ENCODE measurements at regions not wholly inside any gene's neighbourhood (a gene's known extent, or its start where the extent isn't known, plus 50 kb on each side); places are given as distances from the start of the nearest gene placed in this dataset.

DNA sequence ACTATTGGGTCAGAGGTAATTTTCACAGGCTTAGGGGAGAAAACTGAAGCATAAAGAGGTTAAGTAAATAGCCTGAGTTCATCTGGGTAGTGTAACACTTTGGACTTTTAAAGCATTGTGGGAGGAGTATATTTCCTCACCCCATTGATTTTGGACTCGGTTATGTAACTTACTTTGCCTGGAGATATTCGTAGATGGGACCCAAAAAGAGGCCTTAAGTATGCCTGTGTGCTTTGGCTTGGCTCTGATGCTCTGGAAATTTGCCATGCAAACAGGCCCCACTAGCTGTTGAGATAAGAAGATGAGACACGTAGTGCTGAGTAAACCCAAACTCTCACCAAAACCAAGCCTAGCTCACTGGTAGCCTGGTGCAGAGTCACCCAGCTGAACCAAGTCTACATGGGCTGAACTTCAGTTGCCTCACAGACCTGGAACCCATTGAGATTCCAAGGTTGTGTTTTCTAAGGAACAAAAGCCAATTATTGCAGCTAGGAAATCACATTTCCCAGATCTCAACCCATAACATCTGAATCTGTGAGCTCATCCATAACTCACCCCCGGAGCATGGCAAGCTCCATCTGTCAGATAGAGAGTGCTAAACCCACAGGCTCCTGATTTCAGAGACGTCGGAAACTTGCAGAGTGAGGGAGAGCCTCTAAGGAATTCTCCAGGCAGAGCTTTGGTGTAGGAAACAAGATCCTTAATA lies 536.0 kb upstream of the C16orf82 start:
- TF ChIP-seq, protein P1, sequence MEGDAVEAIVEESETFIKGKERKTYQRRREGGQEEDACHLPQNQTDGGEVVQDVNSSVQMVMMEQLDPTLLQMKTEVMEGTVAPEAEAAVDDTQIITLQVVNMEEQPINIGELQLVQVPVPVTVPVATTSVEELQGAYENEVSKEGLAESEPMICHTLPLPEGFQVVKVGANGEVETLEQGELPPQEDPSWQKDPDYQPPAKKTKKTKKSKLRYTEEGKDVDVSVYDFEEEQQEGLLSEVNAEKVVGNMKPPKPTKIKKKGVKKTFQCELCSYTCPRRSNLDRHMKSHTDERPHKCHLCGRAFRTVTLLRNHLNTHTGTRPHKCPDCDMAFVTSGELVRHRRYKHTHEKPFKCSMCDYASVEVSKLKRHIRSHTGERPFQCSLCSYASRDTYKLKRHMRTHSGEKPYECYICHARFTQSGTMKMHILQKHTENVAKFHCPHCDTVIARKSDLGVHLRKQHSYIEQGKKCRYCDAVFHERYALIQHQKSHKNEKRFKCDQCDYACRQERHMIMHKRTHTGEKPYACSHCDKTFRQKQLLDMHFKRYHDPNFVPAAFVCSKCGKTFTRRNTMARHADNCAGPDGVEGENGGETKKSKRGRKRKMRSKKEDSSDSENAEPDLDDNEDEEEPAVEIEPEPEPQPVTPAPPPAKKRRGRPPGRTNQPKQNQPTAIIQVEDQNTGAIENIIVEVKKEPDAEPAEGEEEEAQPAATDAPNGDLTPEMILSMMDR (IDR thresholded peaks at IDR 0.05 in 2 of 3, conservative IDR thresholded peaks at IDR 0.05 in 1 of 3; ENCODE audit: borderline replicate concordance in 1 of 3, insufficient read depth in 1 of 3, low read depth in 2 of 3, low read length in 2 of 3): no peak
- TF ChIP-seq EZH2 (IDR thresholded peaks at IDR 0.05) (no peak), TCF7L2 (IDR thresholded peaks at IDR 0.05; ENCODE audit: borderline replicate concordance, extremely low read depth, insufficient read depth, insufficient read length) (no peak), SIN3A (IDR thresholded peaks at IDR 0.05; ENCODE audit: low read depth) (no peak), EZH2phosphoT487 (IDR thresholded peaks at IDR 0.05; ENCODE audit: borderline replicate concordance) (no peak), FOSL1 (IDR thresholded peaks at IDR 0.05; ENCODE audit: low read depth) (no peak), YY1 (IDR thresholded peaks at IDR 0.05; ENCODE audit: extremely low read depth, insufficient replicate concordance, low read depth, low read length) (no peak), POLR2AphosphoS5 (IDR thresholded peaks at IDR 0.05; ENCODE audit: low read depth, low read length) (no peak), ZNF274 (IDR thresholded peaks at IDR 0.05; ENCODE audit: low read depth, low read length) (no peak)
- TF ChIP-seq, protein P2, sequence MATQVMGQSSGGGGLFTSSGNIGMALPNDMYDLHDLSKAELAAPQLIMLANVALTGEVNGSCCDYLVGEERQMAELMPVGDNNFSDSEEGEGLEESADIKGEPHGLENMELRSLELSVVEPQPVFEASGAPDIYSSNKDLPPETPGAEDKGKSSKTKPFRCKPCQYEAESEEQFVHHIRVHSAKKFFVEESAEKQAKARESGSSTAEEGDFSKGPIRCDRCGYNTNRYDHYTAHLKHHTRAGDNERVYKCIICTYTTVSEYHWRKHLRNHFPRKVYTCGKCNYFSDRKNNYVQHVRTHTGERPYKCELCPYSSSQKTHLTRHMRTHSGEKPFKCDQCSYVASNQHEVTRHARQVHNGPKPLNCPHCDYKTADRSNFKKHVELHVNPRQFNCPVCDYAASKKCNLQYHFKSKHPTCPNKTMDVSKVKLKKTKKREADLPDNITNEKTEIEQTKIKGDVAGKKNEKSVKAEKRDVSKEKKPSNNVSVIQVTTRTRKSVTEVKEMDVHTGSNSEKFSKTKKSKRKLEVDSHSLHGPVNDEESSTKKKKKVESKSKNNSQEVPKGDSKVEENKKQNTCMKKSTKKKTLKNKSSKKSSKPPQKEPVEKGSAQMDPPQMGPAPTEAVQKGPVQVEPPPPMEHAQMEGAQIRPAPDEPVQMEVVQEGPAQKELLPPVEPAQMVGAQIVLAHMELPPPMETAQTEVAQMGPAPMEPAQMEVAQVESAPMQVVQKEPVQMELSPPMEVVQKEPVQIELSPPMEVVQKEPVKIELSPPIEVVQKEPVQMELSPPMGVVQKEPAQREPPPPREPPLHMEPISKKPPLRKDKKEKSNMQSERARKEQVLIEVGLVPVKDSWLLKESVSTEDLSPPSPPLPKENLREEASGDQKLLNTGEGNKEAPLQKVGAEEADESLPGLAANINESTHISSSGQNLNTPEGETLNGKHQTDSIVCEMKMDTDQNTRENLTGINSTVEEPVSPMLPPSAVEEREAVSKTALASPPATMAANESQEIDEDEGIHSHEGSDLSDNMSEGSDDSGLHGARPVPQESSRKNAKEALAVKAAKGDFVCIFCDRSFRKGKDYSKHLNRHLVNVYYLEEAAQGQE (IDR thresholded peaks at IDR 0.05; ENCODE audit: low read depth): no peak
- TF ChIP-seq, protein P3, sequence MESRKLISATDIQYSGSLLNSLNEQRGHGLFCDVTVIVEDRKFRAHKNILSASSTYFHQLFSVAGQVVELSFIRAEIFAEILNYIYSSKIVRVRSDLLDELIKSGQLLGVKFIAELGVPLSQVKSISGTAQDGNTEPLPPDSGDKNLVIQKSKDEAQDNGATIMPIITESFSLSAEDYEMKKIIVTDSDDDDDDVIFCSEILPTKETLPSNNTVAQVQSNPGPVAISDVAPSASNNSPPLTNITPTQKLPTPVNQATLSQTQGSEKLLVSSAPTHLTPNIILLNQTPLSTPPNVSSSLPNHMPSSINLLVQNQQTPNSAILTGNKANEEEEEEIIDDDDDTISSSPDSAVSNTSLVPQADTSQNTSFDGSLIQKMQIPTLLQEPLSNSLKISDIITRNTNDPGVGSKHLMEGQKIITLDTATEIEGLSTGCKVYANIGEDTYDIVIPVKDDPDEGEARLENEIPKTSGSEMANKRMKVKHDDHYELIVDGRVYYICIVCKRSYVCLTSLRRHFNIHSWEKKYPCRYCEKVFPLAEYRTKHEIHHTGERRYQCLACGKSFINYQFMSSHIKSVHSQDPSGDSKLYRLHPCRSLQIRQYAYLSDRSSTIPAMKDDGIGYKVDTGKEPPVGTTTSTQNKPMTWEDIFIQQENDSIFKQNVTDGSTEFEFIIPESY (IDR thresholded peaks at IDR 0.05; ENCODE audit: extremely low read depth, insufficient replicate concordance, low read length): no peak
- no peaks in the 10 kb centered on the region for H3K9me2 ChIP-seq (ENCODE audit: insufficient read depth)
- H3K79me2 ChIP-seq (ENCODE audit: insufficient read depth, low read length): no peaks in the 10 kb centered on the region
- RAD21 ChIA-PET (ENCODE audit: low non-redundant PET in 1 of 2, low total read pairs in 2 of 2, uncharacterized antibody in 2 of 2, unreplicated experiment in 2 of 2): no interaction called here
- intact Hi-C loops (cut with micrococcal nuclease): no loop called here
- H3K4me2 ChIP-seq (ENCODE audit: low read length): no peak overlapping the region
- ATAC-seq (no peak), DNase-seq (ENCODE audit: low read depth, low spot score) (no peak)
- H3K9me3 ChIP-seq (ENCODE audit: control insufficient read depth in 1 of 2, insufficient read depth in 1 of 2, low read depth in 1 of 2, low read length in 2 of 2): peaks cover 0 to 10% of the 10 kb centered on the region in 2 experiments; a peak in 1 of 4 replicates
- CTCF ChIA-PET: no interaction called here
- no peak overlapping the region for H3K4me3 ChIP-seq (replicated peaks in 1 of 2; ENCODE audit: low read depth in 1 of 2, low read length in 2 of 2)
- no peak overlapping the region for H3K27ac ChIP-seq (ENCODE audit: low read depth, low read length)
- POLR2A ChIA-PET: no interaction called here
- no peaks in the 10 kb centered on the region for H4K20me1 ChIP-seq (ENCODE audit: insufficient read depth)
- H3K27me3 ChIP-seq (ENCODE audit: insufficient read depth, low read length): no peaks in the 10 kb centered on the region
- no peaks in the 10 kb centered on the region for H3K36me3 ChIP-seq (ENCODE audit: control insufficient read depth in 1 of 2, insufficient read depth in 2 of 2, low read length in 2 of 2)
- no peak overlapping the region for H3K9ac ChIP-seq (ENCODE audit: low read length)
- BruUV-seq (replicated peaks): no TSS peak
- no peak overlapping the region for H2AFZ ChIP-seq (ENCODE audit: low read depth, low read length, poor library complexity, severe bottlenecking)
- H3K4me1 ChIP-seq (ENCODE audit: control insufficient read depth in 1 of 2, insufficient read depth in 2 of 2, low read length in 2 of 2): no peaks in the 10 kb centered on the region
